Activated gamma-delta T cell treated with Interleukin-2 at 50 U/mL for 16 hours (primary cell): ENCODE measurements at regions not wholly inside any gene's neighbourhood (a gene's known extent, or its start where the extent isn't known, plus 50 kb on each side); places are given as distances from the start of the nearest gene placed in this dataset.

Source experiments
- DNase-seq: peaks from one replicate; pipeline ENCODE4 v3.0.0-alpha.2; 2020

DNA sequence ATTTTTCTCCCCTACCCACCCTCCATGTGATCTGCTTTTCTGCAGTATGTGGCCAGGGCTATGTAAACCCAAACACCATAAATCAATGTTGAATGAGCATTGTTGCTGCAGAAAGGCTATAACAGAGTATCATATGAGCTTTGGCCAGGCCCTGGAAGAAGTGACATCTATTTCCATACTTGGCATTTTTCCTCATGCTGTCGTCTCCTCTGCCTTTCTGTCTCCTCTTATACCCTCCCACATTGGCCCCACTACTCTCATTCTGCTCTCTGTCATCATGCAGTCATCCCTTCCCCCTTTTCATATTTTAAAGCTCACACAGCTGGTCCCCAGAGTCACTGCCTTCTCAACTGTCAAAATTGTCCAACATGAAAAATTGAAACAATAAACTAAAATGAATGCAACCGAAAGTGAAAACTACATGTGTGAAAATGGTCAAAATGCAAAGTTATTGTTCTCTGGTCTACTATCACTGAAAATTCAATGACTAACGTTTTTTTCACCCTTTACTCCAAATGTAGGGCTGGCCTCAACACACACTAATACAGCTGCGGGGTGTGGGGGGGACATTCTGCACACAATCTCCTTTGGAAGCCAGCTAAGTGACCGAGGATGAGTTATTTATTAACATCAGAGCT is 290.7 kb upstream of the TMPO start:
- DNase-seq, result no peak

DNA sequence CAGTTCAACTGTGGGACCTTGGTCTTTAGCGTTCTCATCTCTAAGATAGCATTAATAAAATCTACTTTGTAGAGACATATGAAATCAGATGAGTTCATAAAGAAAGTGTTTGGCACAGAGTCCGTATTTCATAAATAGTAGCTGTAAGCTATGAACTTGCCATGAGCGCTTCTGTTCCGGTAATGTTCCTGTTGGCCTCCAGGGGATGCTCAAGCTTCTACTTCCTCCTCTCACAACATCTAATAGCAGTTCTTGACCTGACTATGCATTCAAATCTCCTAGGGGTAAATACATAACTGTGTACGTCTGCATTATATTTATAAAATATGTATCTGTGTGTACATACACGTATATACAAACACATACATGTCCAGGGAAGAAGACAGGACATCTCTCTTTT is 288.2 kb upstream of the TMPO start:
- no peak for DNase-seq

DNA sequence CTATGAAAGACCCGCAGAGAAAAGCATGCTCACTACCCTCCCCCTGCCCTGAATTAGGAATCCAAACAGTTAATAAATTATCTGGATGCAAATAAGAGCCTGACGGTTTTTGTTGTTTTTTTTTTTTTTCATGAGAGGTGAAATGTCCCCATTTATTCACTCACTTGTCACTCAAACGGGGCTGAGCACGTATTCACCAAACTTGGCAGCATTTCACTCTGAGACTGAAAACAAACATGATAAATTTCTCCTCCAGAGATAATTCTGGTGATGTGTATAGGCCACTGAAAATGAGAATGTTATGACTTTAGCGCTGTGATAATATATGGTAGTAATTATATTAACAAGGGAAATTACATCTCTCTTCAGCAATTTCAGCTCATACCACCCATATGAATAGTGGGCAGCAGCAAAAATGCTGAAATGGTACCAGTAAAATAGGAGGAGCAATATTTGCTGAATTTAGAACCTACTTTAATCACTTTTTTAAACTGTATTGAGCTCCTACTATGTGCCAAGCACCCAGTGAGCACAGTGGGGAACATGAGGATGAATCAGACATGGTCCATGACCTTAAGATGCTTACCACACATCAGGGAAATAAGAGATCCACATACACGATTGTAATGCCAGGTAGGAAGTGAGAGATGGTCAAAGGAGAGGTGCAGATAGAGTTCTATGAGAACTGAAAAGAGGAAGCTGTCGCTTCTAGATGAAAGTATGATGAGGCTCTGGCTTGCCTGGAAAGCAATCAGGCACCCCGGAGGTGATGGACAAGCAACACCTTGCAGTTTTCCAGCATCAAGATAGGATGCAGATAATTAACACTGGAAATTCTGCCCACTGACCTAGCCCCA is 286.5 kb upstream of the TMPO start:
- no peak for DNase-seq

GRCh38 chr12:98229540-98229924 is 285.9 kb upstream of the TMPO start:
- no peak for DNase-seq

DNA sequence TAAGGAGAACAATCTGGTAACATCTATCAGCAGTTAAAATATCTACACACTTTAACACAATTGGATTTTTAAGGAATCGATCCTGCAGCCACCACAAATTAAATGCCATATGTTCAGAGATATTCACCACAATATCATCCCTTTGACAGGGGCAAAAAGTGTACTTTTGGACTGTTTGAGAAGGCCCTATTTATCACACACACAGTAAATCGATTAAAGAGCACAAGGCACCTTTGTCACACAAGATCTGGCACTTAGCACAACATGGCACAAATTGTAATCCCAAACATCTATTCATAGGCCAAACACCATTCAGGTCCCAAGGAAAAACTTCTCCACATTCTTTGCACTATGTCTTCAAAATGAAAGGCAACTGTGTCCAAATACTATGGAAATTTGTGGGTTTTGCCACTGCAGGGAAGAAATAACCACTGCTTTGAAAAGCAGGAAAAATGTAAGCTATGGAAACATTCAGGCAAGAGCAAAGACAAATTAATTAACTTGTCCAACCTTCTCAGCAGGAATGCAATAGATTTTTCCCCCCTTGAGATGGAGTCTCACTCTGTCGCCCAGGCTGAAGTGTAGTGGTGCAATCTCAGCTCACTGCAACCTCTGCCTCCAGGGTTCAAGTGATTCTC is 282.5 kb upstream of the TMPO start:
- DNase-seq, result no peak

GRCh38 chr12:98235301-98235700 is 280.1 kb upstream of the TMPO start:
- DNase-seq, result no peak

- no peak for DNase-seq
Observed at GRCh38 chr12:98238515-98239130, 276.8 kb upstream of the TMPO start.

DNA sequence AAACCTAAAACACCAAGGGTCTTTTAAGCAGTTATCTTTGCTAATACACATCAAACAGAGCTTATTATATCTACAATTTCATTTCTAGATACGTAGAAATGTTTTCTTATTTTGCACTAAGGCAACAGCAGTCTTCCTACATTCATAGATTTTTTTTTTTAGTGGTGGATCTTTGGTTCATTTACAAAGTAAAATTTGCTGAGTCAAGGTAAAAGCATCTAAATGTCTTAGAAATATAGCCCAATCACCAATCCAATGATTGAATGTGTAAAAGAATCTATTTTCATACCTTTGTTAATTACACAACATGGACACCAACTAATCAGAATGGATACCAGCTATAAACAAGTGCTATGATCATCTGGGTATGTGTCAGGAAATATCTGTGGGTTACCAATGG is 272.2 kb upstream of the TMPO start:
- DNase-seq, result no peak

DNA sequence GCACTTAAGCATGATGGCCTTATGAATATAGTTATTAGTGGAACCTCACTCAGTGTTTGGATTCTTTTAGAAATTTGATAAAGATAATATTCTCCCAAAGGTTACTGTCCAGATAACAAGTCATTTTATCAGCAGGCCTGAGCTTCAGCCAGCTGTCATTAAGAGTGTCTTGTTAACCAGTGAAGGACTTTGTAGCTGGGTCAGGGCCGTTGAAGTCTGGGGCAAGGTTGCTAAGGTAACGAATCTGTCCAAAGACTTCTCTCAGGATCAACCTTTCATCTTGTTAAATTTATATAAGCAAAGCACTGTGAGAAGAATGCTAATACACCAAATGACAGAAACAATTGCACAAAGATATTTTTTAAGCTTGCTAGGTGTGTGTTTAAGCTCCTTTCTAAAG is 271.3 kb upstream of the TMPO start:
- no peak for DNase-seq

GRCh38 chr12:98253207-98254037 is 262.0 kb upstream of the TMPO start:
- no peak for DNase-seq

DNA sequence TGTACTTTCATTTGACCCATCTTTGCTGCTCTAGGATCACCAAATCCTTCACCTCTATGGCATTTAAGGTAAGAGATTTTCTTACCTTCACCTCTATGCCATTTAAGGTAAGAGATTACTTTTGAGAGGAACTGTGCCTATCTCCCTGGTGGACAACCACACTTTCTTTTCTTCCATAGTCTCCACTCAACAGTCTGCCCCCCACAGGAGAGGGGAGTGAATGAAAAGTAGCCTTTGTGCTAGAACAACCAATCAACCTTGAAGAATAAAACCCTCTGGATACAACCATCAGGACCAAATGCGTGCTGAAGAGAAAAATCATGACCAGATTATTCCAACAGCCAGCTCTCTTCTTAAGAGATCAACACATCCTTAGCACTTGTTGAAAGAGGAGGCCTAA is 258.6 kb upstream of the TMPO start:
- no peak for DNase-seq

- no peak for DNase-seq
Observed at GRCh38 chr12:98259693-98260092, 255.7 kb upstream of the TMPO start.

- no peak for DNase-seq
Observed at GRCh38 chr12:98260276-98260675, 255.1 kb upstream of the TMPO start.

- no peak for DNase-seq
Observed at GRCh38 chr12:98262902-98263301, 252.5 kb upstream of the TMPO start.

GRCh38 chr12:98274430-98275130 is 240.8 kb upstream of the TMPO start:
- no peak for DNase-seq

DNA sequence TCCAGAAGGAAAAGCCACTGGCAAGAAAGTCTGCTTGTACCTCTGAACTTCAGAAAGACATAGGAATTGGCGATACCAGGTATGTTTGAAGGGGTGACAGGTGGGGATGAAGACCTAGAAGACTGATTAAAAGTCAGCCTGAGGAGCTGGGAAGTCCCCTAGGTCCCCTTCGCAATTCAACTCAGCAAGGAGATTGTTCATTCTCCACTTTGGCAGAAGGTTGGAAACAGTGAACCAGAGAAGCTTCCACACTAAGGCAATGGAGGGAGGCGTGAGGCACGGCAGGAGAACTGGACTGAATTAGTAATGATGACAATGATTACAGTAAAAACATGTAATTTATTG is 240.3 kb upstream of the TMPO start:
- DNase-seq, result no peak

DNA sequence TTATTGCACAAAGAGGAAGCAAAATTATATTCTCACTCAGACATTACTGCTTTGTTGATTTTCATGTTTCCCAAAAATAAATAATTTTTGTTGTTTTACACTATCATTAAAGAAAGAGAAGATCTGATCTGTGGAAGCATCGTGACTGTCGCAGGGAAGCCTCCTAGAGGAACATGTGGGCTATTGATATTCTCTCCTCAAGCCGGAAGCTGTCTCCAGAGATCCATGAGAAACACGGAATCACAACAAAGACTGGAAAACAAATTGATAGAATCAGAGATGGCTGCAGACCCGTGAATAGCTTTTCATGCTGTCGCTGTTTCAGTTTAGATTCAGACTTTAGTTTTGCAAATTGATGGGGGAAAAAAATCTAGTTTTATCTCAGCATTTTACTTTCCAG is 235.2 kb upstream of the TMPO start:
- DNase-seq, result no peak

GRCh38 chr12:98280621-98281020 is 234.8 kb upstream of the TMPO start:
- DNase-seq, result no peak

GRCh38 chr12:98291828-98292227 is 223.6 kb upstream of the TMPO start:
- DNase-seq, result no peak

DNA sequence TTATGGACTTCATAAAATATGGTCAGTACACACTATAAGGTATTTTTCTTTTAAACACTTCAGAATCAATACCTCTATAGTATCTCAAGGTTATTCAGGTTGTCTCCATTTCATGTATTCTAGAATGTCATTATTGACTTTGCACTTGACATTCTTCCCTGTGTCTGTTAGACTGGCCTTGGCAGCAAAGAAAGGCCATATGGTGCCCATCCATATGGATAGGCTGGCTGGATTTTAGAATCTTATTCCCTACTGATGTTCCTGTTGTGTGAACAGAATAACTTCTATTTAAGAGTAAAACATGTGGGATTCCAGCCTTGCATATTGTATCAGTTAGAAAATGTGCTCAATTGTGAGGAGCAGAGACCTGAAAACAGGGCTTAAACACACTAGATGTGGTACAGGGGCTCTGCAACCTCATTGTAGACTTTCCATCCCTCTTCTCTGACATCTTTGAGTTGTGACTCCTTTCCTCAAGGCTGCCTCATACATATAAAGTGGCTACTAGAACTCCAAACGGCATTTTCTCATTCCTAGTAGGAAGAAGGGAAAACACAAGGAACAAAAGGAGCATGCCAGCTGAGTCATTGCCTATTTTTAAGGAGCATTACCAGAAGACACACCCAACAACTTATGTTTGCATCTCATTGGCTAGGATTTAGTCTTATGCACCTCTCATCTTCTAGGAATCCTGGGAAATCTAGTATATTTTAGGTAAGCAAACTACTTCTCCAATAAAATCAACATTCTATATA is 221.2 kb upstream of the TMPO start:
- DNase-seq, result no peak

DNA sequence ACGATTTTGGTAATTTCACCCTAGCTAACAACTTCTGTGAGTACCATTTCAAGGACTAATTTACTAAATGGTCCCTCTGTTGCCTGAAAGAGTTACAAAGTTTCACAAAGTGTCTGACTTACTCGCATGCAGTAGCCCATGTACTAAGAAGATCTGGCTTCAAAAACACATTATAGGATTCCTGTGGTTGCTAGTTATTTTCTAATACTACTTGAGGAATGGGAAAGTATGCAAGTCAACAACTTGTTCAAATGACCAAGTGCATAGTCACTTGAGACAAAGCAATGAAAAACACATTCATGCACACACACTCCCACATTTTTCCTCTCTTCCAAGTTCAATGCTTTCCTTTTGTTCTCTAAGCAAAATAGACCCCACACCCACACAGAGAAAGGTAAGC is 219.7 kb upstream of the TMPO start:
- no peak for DNase-seq
